Heart left ventricle (tissue), 16 donors: ENCODE measurements at regions not wholly inside any gene's neighbourhood (a gene's known extent, or its start where the extent isn't known, plus 50 kb on each side); places are given as distances from the start of the nearest gene placed in this dataset.
A peak's percentile ranks its signal among the peaks of the same experiment; 100 is the strongest.

ENCODE experiments used
- ATAC-seq, 4 donors: fragments of 200-7000 bp; cut with Tn5 transposase; one replicate each; pipeline ENCODE4 v1.9.1; 2020 to 2022; ENCODE audit warnings: moderate library complexity in 4 of 4, mild to moderate bottlenecking in 3 of 4, moderate number of reproducible peaks in 1 of 4
- DNase-seq, 5 donors: peaks; one replicate each; pipeline ENCODE4 v3.0.0-alpha.2; 2020
- H3K27ac ChIP-seq, 12 donors: fragments of 200-600 bp; sonication (generic) in 4 of 12; one replicate each; pipeline versions ENCODE4 v1.5.0 to v1.8.0; 2016 to 2022; ENCODE audit warnings: mild to moderate bottlenecking in 2 of 12
- H3K27me3 ChIP-seq, 9 donors: fragments of 200-600 bp; sonication (generic) in 2 of 9; one replicate each; pipeline versions ENCODE4 v1.5.1 to v1.8.0; 2016 to 2022; ENCODE audit warnings: mild to moderate bottlenecking in 3 of 9
- H3K36me3 ChIP-seq, 9 donors: fragments of 200-600 bp; sonication (generic) in 2 of 9; one replicate each; pipeline versions ENCODE4 v1.5.0 to v1.8.0; 2018 to 2022; ENCODE audit warnings: mild to moderate bottlenecking in 2 of 9
- H3K4me1 ChIP-seq, 12 donors: fragments of 200-600 bp; sonication (generic) in 4 of 12; one replicate each; pipeline versions ENCODE4 v1.5.0 to v1.8.0; 2016 to 2022; ENCODE audit warnings: mild to moderate bottlenecking in 3 of 12
- H3K4me3 ChIP-seq, 12 donors: fragments of 200-600 bp; sonication (generic) in 4 of 12; one replicate each; pipeline versions ENCODE4 v1.5.0 to v1.8.0; 2017 to 2022; ENCODE audit warnings: mild to moderate bottlenecking in 9 of 12, moderate library complexity in 4 of 12
- H3K9me3 ChIP-seq, 12 donors: fragments of 200-600 bp; sonication (generic) in 4 of 12; one replicate each; pipeline versions ENCODE4 v1.5.0 to v1.8.0; 2016 to 2022; ENCODE audit warnings: mild to moderate bottlenecking in 1 of 12
- CTCF ChIP-seq, 12 donors: fragments of 200-600 bp; sonication (generic) in 4 of 12; IDR thresholded peaks; one replicate each; pipeline versions ENCODE4 v1.5.0 to v1.8.0; 2018 to 2022; ENCODE audit warnings: antibody characterized with exemption in 12 of 12, mild to moderate bottlenecking in 5 of 12
- POLR2A ChIP-seq, 2 donors: fragments of 450-650 bp; IDR thresholded peaks; one replicate each; pipeline ENCODE4 v1.6.1; 2017; ENCODE audit warnings: antibody characterized with exemption in 2 of 2, mild to moderate bottlenecking in 2 of 2, moderate library complexity in 2 of 2
- whole genome bisulfite sequencing, 4 donors: extraction: QIAGEN DNeasy Blood & Tissue Kit in 2 of 4; methylation state at CpG; one replicate each; pipeline versions ENCODE4 v1.1.5 to v1.1.7; 2013 to 2018; 5-methylcytosine and 5-hydroxymethylcytosine counted together
- intact Hi-C, 10 donors: fragments of 100-400 bp; cut with DNase I; formaldehyde crosslinking; loops; one replicate each; pipeline versions ENCODE4 v1.11.1 to v1.14.2; 2022
- donor health status: ischemic (EF 13 %, LVEDD 7.1; RV severe dilation, severe dysfunction).
- donor health status: healthy with polysubstance abuse.
- donor health status: DM: no; HTN: yes; CAD: no.
- donor health status: DM: no; HTN: no; CAD: no.
- donor health status: ischemic (EF 25% LVEDD 6.9; RV normal size, moderate dysfunction).
- donor health status: ischemic (EF 25% LVEDD 5.7; RV mildly dilated, moderate dysfunction).
- donor health status: healthy.
- donor health status: DM: yes; HTN: yes; CAD: no.
- donor health status: ischemic (EF 35%, LVEDD 5.7; RV mildly dilated, moderate dysfunction).
- donor health status: nonischemic (EF 11% LVEDD 7.7; RV severe dilation, severe dysfunction).
- donor health status: DM: yes; HTN: yes; CAD: no.
- donor health status: PGD.
- donor health status: ischemic (EF 29% LVEDD 5.4; RV normal size, mild dysfunction).
- donor health status: nonischemic (EF 23%, LVEDD 6.1; RV moderate dilation, normal function).

DNA sequence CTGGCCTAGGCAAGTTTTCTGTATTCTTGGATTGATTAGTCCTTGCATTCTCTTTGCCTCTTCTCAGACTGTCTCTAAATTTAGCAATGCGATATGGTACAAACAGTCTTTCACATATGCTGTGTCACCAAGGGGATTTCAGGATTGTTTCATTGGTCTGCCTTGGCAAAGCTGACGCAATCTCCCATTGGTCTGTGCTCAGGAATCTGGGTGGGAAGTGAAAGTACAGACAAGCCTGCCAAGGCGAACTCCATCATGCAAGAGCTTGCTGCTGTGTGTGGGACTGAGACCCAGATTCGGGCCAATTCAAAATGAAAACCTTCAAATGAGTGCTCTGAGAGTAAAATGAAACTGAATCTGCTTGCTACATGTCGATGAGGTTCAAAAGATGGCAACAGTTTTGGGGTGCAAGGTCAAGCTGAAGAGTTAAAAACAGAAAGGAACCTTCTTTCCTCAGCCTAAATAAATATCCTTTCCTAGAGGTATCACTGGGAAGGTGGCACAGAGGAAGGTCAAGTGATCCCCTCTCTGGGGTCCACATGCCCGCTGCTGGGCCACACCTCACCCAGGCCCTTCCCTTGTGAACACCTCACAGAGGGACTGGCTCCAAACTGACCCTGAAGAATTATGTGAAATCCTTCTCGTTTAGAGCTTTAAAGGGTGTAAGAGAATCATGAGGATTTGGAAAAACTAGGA lies 198.8 kb upstream of the PREP start:
- H3K27me3 ChIP-seq, result no peaks in the 10 kb centered on the region
- H3K4me1 ChIP-seq, result peaks cover 0 to 42% (median 28%) of the 10 kb centered on the region in 12 donors
- H3K27ac ChIP-seq, result peak overlapping the region; percentile 31 to 91 (median 78)
- peak; percentile 53 to 91 (median 82) for DNase-seq
- peak; percentile 98 to 99 (median 98) for ATAC-seq
- H3K36me3 ChIP-seq, result no peaks in the 10 kb centered on the region
- H3K9me3 ChIP-seq, result peaks cover 0 to 4% (median 0%) of the 10 kb centered on the region in 12 donors
- TF ChIP-seq CTCF (IDR thresholded peaks at IDR 0.05), result no peak
- peak in 1 of 2 donors; percentile 53 for TF ChIP-seq POLR2A (IDR thresholded peaks at IDR 0.05)
- intact Hi-C loops, result loop anchor here in 4 of 10 donors (5.0 to 10.0 kb wide), 4 partner anchors 97 to 723 kb away; partner anchors contain the start of gene ATG5 (in 1 of the 4)
- peak overlapping the region in 9 of 12 donors; percentile 2 to 26 (median 15) for H3K4me3 ChIP-seq
- 40 to 54% (median 44%) methylated on average over 7 of the region's 7 CpGs for WGBS, 4 donors

GRCh38 chr6:105600336-105601260 lies 197.7 kb upstream of the PREP start:
- Histone ChIP-seq H3K27me3 (no peaks in the 10 kb centered on the region), H3K4me1 (peaks cover 0 to 46% (median 28%) of the 10 kb centered on the region in 12 donors)
- no peak for ATAC-seq

GRCh38 chr6:105598264-105598663 lies 195.4 kb upstream of the PREP start:
- WGBS, 4 donors, result 78 to 96% (median 89%) methylated on average over 3 of the region's 3 CpGs

More at GRCh38 chr6:105600336-105601260, 197.7 kb upstream of the PREP start:
- 69 to 74% (median 71%) methylated on average over 9 of the region's 9 CpGs for WGBS, 4 donors
- no peak for DNase-seq
- H3K9me3 ChIP-seq, result peaks cover 0 to 1% (median 0%) of the 10 kb centered on the region in 12 donors
- H3K4me3 ChIP-seq, result peak overlapping the region in 3 of 12 donors; percentile 2 to 19 (median 13)
- H3K27ac ChIP-seq, result peak overlapping the region; percentile 31 to 91 (median 78)
- no peak for TF ChIP-seq CTCF (IDR thresholded peaks at IDR 0.05)
- TF ChIP-seq POLR2A (IDR thresholded peaks at IDR 0.05), result no peak
- intact Hi-C loops, result loop anchor here in 4 of 10 donors (5.0 to 10.0 kb wide), 4 partner anchors 96 to 724 kb away; partner anchors contain the start of gene ATG5 (in 1 of the 4)
- no peaks in the 10 kb centered on the region for H3K36me3 ChIP-seq

More at GRCh38 chr6:105598264-105598663, 195.4 kb upstream of the PREP start:
- DNase-seq, result no peak
- Histone ChIP-seq H3K27ac (no peak overlapping the region), H3K4me1 (peaks cover 0 to 56% (median 29%) of the 10 kb centered on the region in 12 donors), H3K4me3 (no peak overlapping the region), H3K36me3 (no peaks in the 10 kb centered on the region), H3K27me3 (no peaks in the 10 kb centered on the region), H3K9me3 (no peaks in the 10 kb centered on the region)
- TF ChIP-seq CTCF (IDR thresholded peaks at IDR 0.05) (no peak), POLR2A (IDR thresholded peaks at IDR 0.05) (no peak)
- intact Hi-C loops, result no loop called here
- ATAC-seq, result no peak
